ENCODE measurements at regions not wholly inside any gene's neighbourhood (a gene's known extent, or its start where the extent isn't known, plus 50 kb on each side); places are given as distances from the start of the nearest gene placed in this dataset.

- no peak for DNase-seq
These were observed 330.4 kb upstream of the PROK2 start for GRCh38 chr3:72115307-72115706.

- no peak for DNase-seq
These were observed 329.8 kb upstream of the PROK2 start for GRCh38 chr3:72114773-72115172.

GRCh38 chr3:72113964-72114363 lies 329.0 kb upstream of the PROK2 start:
- DNase-seq = no peak

GRCh38 chr3:72113564-72113963 lies 328.6 kb upstream of the PROK2 start:
- no peak for DNase-seq

GRCh38 chr3:72112435-72112834 lies 327.5 kb upstream of the PROK2 start:
- DNase-seq = no peak

- DNase-seq = no peak
These were observed 326.6 kb upstream of the PROK2 start for GRCh38 chr3:72111265-72112205.

- DNase-seq = no peak
These were observed 324.6 kb upstream of the PROK2 start for GRCh38 chr3:72109327-72110259.

- no peak for DNase-seq
These were observed 320.4 kb upstream of the PROK2 start for GRCh38 chr3:72105306-72105705.

GRCh38 chr3:72102112-72102616 lies 317.2 kb upstream of the PROK2 start:
- no peak for DNase-seq

- DNase-seq = no peak
These were observed 316.5 kb upstream of the PROK2 start for GRCh38 chr3:72101494-72101893.

- DNase-seq = peak; percentile 95
These were observed 315.7 kb upstream of the PROK2 start for GRCh38 chr3:72100601-72101187.

- no peak for DNase-seq
These were observed 315.1 kb upstream of the PROK2 start for GRCh38 chr3:72100080-72100511.

- no peak for DNase-seq
These were observed 314.6 kb upstream of the PROK2 start for GRCh38 chr3:72099326-72100079.

GRCh38 chr3:72097053-72097452 lies 312.1 kb upstream of the PROK2 start:
- no peak for DNase-seq

GRCh38 chr3:72095521-72095920 lies 310.6 kb upstream of the PROK2 start:
- DNase-seq = no peak

- DNase-seq = no peak
These were observed 309.0 kb upstream of the PROK2 start for GRCh38 chr3:72093992-72094334.

- DNase-seq = no peak
These were observed 308.5 kb upstream of the PROK2 start for GRCh38 chr3:72093270-72093991.

- no peak for DNase-seq
These were observed 307.8 kb upstream of the PROK2 start for GRCh38 chr3:72092778-72093177.

- DNase-seq = no peak
These were observed 303.6 kb upstream of the PROK2 start for GRCh38 chr3:72088486-72089025.

- no peak for DNase-seq
These were observed 302.5 kb upstream of the PROK2 start for GRCh38 chr3:72087420-72087819.

- DNase-seq = no peak
These were observed 301.8 kb upstream of the PROK2 start for GRCh38 chr3:72086743-72087087.

All from stimulated activated CD4-positive, alpha-beta T cell treated with anti-CD3 and anti-CD28 coated beads, Interleukin-15, amount 100 ng/mL, for 24 hours (primary cell).